ENCODE measurements at regions not wholly inside any gene's neighbourhood (a gene's known extent, or its start where the extent isn't known, plus 50 kb on each side); places are given as distances from the start of the nearest gene placed in this dataset.

DNA sequence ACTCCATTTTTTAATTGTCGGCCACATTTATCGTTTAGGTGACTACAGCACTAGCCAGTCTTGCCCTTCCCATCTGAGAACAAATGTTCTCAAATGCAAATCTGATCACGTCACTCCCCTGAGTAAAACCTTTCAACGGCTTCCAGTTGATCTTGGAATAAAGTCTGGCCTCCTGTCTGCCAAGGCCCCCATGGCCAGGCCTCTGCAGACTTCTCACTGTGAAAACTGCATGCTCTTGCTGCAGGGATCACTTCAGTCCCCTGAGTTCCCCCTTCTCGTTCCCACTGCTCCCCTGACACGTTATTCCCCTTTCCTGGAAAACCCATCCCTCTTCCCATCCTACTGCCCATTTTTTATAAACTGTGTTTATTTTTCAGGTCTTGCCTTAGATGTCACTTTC, 124.1 kb upstream of the NEBL start:
- no peak overlapping the region for H3K4me3 ChIP-seq (replicated peaks; ENCODE audit: low read depth, low read length)
- no peak for TF ChIP-seq CTCF (IDR thresholded peaks at IDR 0.05; ENCODE audit: low read depth, low read length, missing control alignments)

GRCh38 chr10:21020545-21020944, 123.4 kb upstream of the NEBL start:
- DNase-seq (ENCODE audit: extremely low read depth, low read depth): no peak
- peak; percentile 31 for TF ChIP-seq CTCF (IDR thresholded peaks at IDR 0.05; ENCODE audit: low read depth, low read length, missing control alignments)
- no peak overlapping the region for H3K4me3 ChIP-seq (replicated peaks; ENCODE audit: low read depth, low read length)

More for the DNA sequence above, 124.1 kb upstream of the NEBL start:
- no peak for DNase-seq (ENCODE audit: extremely low read depth, low read depth)

GRCh38 chr10:21019436-21019835, 122.3 kb upstream of the NEBL start:
- no peak overlapping the region for H3K4me3 ChIP-seq (replicated peaks; ENCODE audit: low read depth, low read length)
- no peak for TF ChIP-seq CTCF (IDR thresholded peaks at IDR 0.05; ENCODE audit: low read depth, low read length, missing control alignments)
- no peak for DNase-seq (ENCODE audit: extremely low read depth, low read depth)

- no peak for TF ChIP-seq CTCF (IDR thresholded peaks at IDR 0.05; ENCODE audit: low read depth, low read length, missing control alignments)
- H3K4me3 ChIP-seq (replicated peaks; ENCODE audit: low read depth, low read length): no peak overlapping the region
- DNase-seq (ENCODE audit: extremely low read depth, low read depth): no peak
Measured at GRCh38 chr10:21015851-21016250, 118.7 kb upstream of the NEBL start.

- DNase-seq (ENCODE audit: extremely low read depth, low read depth): no peak
- H3K4me3 ChIP-seq (replicated peaks; ENCODE audit: low read depth, low read length): no peak overlapping the region
- no peak for TF ChIP-seq CTCF (IDR thresholded peaks at IDR 0.05; ENCODE audit: low read depth, low read length, missing control alignments)
Measured at GRCh38 chr10:21014141-21014540, 117.0 kb upstream of the NEBL start.

DNA sequence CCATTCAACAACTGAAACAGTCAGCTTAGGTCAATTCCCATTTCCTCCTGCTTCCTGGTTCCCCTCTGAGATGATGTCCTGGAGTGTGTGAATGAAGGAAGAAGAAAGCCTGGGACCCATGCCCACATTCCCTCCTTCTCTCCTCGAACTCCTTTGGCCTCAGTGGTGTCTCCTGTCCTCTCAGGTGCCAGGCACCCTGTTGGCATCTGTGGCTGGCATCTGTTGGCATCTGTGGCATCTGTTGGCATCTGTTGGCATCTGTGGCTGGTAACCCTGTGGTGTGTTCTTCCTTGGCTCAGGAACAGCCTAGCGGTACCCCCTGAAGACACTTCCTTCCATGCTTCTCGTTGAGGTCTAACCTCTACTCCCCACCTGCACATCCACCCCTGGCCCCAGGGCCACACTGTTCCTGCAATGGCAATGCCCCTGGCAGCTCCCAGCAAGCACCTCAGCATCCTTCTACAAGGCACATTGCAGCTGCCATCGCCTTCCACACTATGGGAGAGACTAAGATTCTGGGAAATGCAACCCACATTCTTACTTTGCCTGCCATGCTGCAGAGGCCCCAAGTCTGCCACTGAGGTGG, 114.4 kb upstream of the NEBL start:
- H3K4me3 ChIP-seq (replicated peaks; ENCODE audit: low read depth, low read length): no peak overlapping the region
- DNase-seq (ENCODE audit: extremely low read depth, low read depth): no peak

More for the DNA sequence above, 114.4 kb upstream of the NEBL start:
- TF ChIP-seq CTCF (IDR thresholded peaks at IDR 0.05; ENCODE audit: low read depth, low read length, missing control alignments): no peak

Data from HFF-Myc (cell line).